OCI-LY1 (cell line): ENCODE measurements at regions not wholly inside any gene's neighbourhood (a gene's known extent, or its start where the extent isn't known, plus 50 kb on each side); places are given as distances from the start of the nearest gene placed in this dataset.

Experiments used
- CTCF ChIP-seq: fragments of 200-600 bp; sonication (generic), shearing (Covaris generic); IDR thresholded peaks from 2 replicates; pipeline ENCODE4 v1.5.1; 2017; ENCODE audit warnings: mild to moderate bottlenecking, antibody characterized with exemption, low read length, moderate library complexity, mixed read lengths
- EZH2 ChIP-seq: fragments of 200-600 bp; sonication (generic), shearing (Covaris generic); IDR thresholded peaks from 2 replicates; pipeline ENCODE4 v1.8.0; 2017; ENCODE audit warnings: borderline replicate concordance, mixed run types, mild to moderate bottlenecking, antibody characterized with exemption, low read length, moderate library complexity, mixed read lengths

- TF ChIP-seq CTCF = no peak
- TF ChIP-seq EZH2 = no peak
Measured at GRCh38 chr13:26888632-26889031, 128.0 kb upstream of the GPR12 start.
